ENCODE measurements at regions not wholly inside any gene's neighbourhood (a gene's known extent, or its start where the extent isn't known, plus 50 kb on each side); places are given as distances from the start of the nearest gene placed in this dataset.
"Not testable (repeated sequence)": the region's sequence is repeated elsewhere in the genome, so short reads cannot be mapped to it uniquely, and the experiment has no call there.

- DNase-seq (ENCODE audit: low spot score): no peak
Measured at GRCh38 chr2:34534761-34535160, 935.7 kb upstream of the FAM98A start.

- DNase-seq (ENCODE audit: low spot score): no peak
Measured at GRCh38 chr2:34534341-34534740, 935.2 kb upstream of the FAM98A start.

GRCh38 chr2:34533585-34534183, 934.6 kb upstream of the FAM98A start:
- DNase-seq (ENCODE audit: low spot score): no peak

- no peak for DNase-seq (ENCODE audit: low spot score)
Measured at GRCh38 chr2:34529965-34530364, 930.9 kb upstream of the FAM98A start.

GRCh38 chr2:34523958-34524514, 924.9 kb upstream of the FAM98A start:
- DNase-seq (ENCODE audit: low spot score): no peak

- no peak for DNase-seq (ENCODE audit: low spot score)
Measured at GRCh38 chr2:34519659-34520058, 920.6 kb upstream of the FAM98A start.

GRCh38 chr2:34498561-34498960, 899.5 kb upstream of the FAM98A start:
- no peak for DNase-seq (ENCODE audit: low spot score)

GRCh38 chr2:34494192-34494591, 895.1 kb upstream of the FAM98A start:
- not testable (repeated sequence) for DNase-seq (ENCODE audit: low spot score)

- DNase-seq (ENCODE audit: low spot score): no peak
Measured at GRCh38 chr2:34492561-34493455, 893.7 kb upstream of the FAM98A start.

- DNase-seq (ENCODE audit: low spot score): no peak
Measured at GRCh38 chr2:34486965-34487364, 887.9 kb upstream of the FAM98A start.

- DNase-seq (ENCODE audit: low spot score): no peak
Measured at GRCh38 chr2:34481542-34481941, 882.4 kb upstream of the FAM98A start.

- DNase-seq (ENCODE audit: low spot score): no peak
Measured at GRCh38 chr2:34480366-34480765, 881.3 kb upstream of the FAM98A start.

GRCh38 chr2:34475156-34475555, 876.1 kb upstream of the FAM98A start:
- no peak for DNase-seq (ENCODE audit: low spot score)

GRCh38 chr2:34474646-34475045, 875.5 kb upstream of the FAM98A start:
- no peak for DNase-seq (ENCODE audit: low spot score)

GRCh38 chr2:34447097-34447496, 848.0 kb upstream of the FAM98A start:
- DNase-seq (ENCODE audit: low spot score): no peak

GRCh38 chr2:34423301-34423700, 824.2 kb upstream of the FAM98A start:
- DNase-seq (ENCODE audit: low spot score): no peak

- DNase-seq (ENCODE audit: low spot score): no peak
Measured at GRCh38 chr2:34419856-34420255, 820.8 kb upstream of the FAM98A start.

GRCh38 chr2:34416856-34417255, 817.8 kb upstream of the FAM98A start:
- no peak for DNase-seq (ENCODE audit: low spot score)

GRCh38 chr2:34414856-34415255, 815.8 kb upstream of the FAM98A start:
- DNase-seq (ENCODE audit: low spot score): no peak

GRCh38 chr2:34408100-34408499, 809.0 kb upstream of the FAM98A start:
- no peak for DNase-seq (ENCODE audit: low spot score)

GRCh38 chr2:34403512-34403911, 804.4 kb upstream of the FAM98A start:
- DNase-seq (ENCODE audit: low spot score): no peak

- DNase-seq (ENCODE audit: low spot score): no peak
Measured at GRCh38 chr2:34402376-34402775, 803.3 kb upstream of the FAM98A start.

- DNase-seq (ENCODE audit: low spot score): no peak
Measured at GRCh38 chr2:34401186-34401585, 802.1 kb upstream of the FAM98A start.

Measured in CD4-positive, alpha-beta T cell treated with Interleukin-15 for 4 hours (primary cell).